ENCODE measurements at regions not wholly inside any gene's neighbourhood (a gene's known extent, or its start where the extent isn't known, plus 50 kb on each side); places are given as distances from the start of the nearest gene placed in this dataset.

DNA sequence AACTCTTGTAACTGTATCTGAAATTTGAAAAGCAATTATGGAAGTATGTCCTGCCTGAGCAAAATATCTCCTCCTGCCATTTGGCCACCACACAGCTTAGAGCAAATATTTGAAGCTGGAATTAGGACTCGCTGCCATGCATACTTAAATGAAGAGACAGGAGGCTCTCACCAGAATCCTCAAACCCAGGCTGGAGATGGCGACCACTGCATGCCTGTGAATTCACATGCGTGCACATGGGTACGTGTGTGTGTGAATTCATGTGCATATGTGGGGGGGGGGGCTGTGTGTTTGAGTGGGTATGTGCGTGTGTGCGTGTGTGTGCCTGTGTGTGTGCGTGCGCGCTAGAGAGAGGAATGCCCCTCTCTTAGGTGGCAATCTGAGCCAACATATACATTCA is 84.1 kb upstream of the IRX1 start:
- Histone ChIP-seq H3K9me2 (ENCODE audit: insufficient read depth) (no peaks in the 10 kb centered on the region), H3K27me3 (ENCODE audit: insufficient read depth, low read length) (no peaks in the 10 kb centered on the region), H3K9ac (ENCODE audit: low read length) (no peak overlapping the region), H3K79me2 (ENCODE audit: insufficient read depth, low read length) (no peaks in the 10 kb centered on the region), H3K4me1 (ENCODE audit: control insufficient read depth in 1 of 2, insufficient read depth in 2 of 2, low read length in 2 of 2) (no peaks in the 10 kb centered on the region), H3K36me3 (ENCODE audit: control insufficient read depth in 1 of 2, insufficient read depth in 2 of 2, low read length in 2 of 2) (no peaks in the 10 kb centered on the region), H2AFZ (ENCODE audit: low read depth, low read length, poor library complexity, severe bottlenecking) (no peak overlapping the region), H3K4me3 (replicated peaks in 1 of 2; ENCODE audit: low read depth in 1 of 2, low read length in 2 of 2) (no peak overlapping the region), H3K9me3 (ENCODE audit: control insufficient read depth in 1 of 2, insufficient read depth in 1 of 2, low read depth in 1 of 2, low read length in 2 of 2) (peaks cover 5 to 11% of the 10 kb centered on the region in 2 experiments; a peak in 2 of 4 replicates), H3K4me2 (ENCODE audit: low read length) (no peak overlapping the region), H4K20me1 (ENCODE audit: insufficient read depth) (no peaks in the 10 kb centered on the region), H3K27ac (ENCODE audit: low read depth, low read length) (no peak overlapping the region)
- TF ChIP-seq POLR2A (IDR thresholded peaks at IDR 0.05; ENCODE audit: borderline replicate concordance, extremely low read depth, insufficient read depth, insufficient read length) (no peak), RAD21 (IDR thresholded peaks at IDR 0.05; ENCODE audit: low read depth) (no peak), CEBPB (IDR thresholded peaks at IDR 0.05; ENCODE audit: low read depth) (no peak), REST (IDR thresholded peaks at IDR 0.05; ENCODE audit: low read depth) (no peak), FOSL1 (IDR thresholded peaks at IDR 0.05; ENCODE audit: low read depth) (no peak), POLR2AphosphoS5 (IDR thresholded peaks at IDR 0.05; ENCODE audit: low read depth, low read length) (no peak), EGR1 (IDR thresholded peaks at IDR 0.05; ENCODE audit: low read depth) (no peak), ZFX (IDR thresholded peaks at IDR 0.05) (no peak), MAX (IDR thresholded peaks at IDR 0.05) (no peak), SRF (IDR thresholded peaks at IDR 0.05; ENCODE audit: low read depth) (no peak), SP1 (IDR thresholded peaks at IDR 0.05; ENCODE audit: low read depth) (no peak), YY1 (IDR thresholded peaks at IDR 0.05; ENCODE audit: extremely low read depth, insufficient replicate concordance, low read depth, low read length) (no peak), ZBTB33 (IDR thresholded peaks at IDR 0.05; ENCODE audit: extremely low read depth, insufficient replicate concordance, low read length) (no peak)
- TF ChIP-seq, protein P1, sequence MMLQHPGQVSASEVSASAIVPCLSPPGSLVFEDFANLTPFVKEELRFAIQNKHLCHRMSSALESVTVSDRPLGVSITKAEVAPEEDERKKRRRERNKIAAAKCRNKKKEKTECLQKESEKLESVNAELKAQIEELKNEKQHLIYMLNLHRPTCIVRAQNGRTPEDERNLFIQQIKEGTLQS (IDR thresholded peaks at IDR 0.05) = no peak
- ATAC-seq (no peak), DNase-seq (ENCODE audit: low read depth, low spot score) (no peak)
- CTCF ChIA-PET = no interaction called here
- POLR2A ChIA-PET = no interaction called here
- intact Hi-C loops (cut with micrococcal nuclease) = no loop called here
- RAD21 ChIA-PET (ENCODE audit: low non-redundant PET in 1 of 2, low total read pairs in 2 of 2, uncharacterized antibody in 2 of 2, unreplicated experiment in 2 of 2) = no interaction called here
- no TSS peak for BruUV-seq (replicated peaks)
